ENCODE measurements at regions not wholly inside any gene's neighbourhood (a gene's known extent, or its start where the extent isn't known, plus 50 kb on each side); places are given as distances from the start of the nearest gene placed in this dataset.

- no peaks in the 10 kb centered on the region for H3K36me3 ChIP-seq (ENCODE audit: control insufficient read depth in 2 of 3, insufficient read depth in 3 of 3, low read length in 3 of 3)
- H3K4me1 ChIP-seq (ENCODE audit: control insufficient read depth in 2 of 3, insufficient read depth in 2 of 3, low read depth in 1 of 3, low read length in 3 of 3): peaks cover 0 to 2% (median 0%) of the 10 kb centered on the region in 3 donors
- no peaks in the 10 kb centered on the region for H3K9me3 ChIP-seq (ENCODE audit: control insufficient read depth in 2 of 3, insufficient read depth in 1 of 3, low read length in 3 of 3)
- no peak overlapping the region for H3K9ac ChIP-seq (ENCODE audit: low read length in 3 of 3)
- no peak overlapping the region for H3K27ac ChIP-seq (ENCODE audit: low read depth in 2 of 2, low read length in 2 of 2)
- intact Hi-C loops (cut with DNase I): no loop called here
- FAIRE-seq (no peak), DNase-seq (no peak)
- H3K4me3 ChIP-seq (ENCODE audit: low read length in 3 of 3): no peak overlapping the region
- no peaks in the 10 kb centered on the region for H3K27me3 ChIP-seq (ENCODE audit: control insufficient read depth, insufficient read depth, low read length)
- no peak for TF ChIP-seq CTCF (IDR thresholded peaks at IDR 0.05; ENCODE audit: borderline replicate concordance, extremely low read depth, insufficient read depth)
These were observed 70.6 kb upstream of the AK4 start for GRCh38 chr1:65077369-65077768.

- no peak for TF ChIP-seq CTCF (IDR thresholded peaks at IDR 0.05; ENCODE audit: borderline replicate concordance, extremely low read depth, insufficient read depth)
- DNase-seq: no peak
- no peaks in the 10 kb centered on the region for H3K36me3 ChIP-seq (ENCODE audit: control insufficient read depth in 2 of 3, insufficient read depth in 3 of 3, low read length in 3 of 3)
- no peak overlapping the region for H3K4me3 ChIP-seq (ENCODE audit: low read length in 3 of 3)
- H3K4me1 ChIP-seq (ENCODE audit: control insufficient read depth in 2 of 3, insufficient read depth in 2 of 3, low read depth in 1 of 3, low read length in 3 of 3): peaks cover 0 to 2% (median 0%) of the 10 kb centered on the region in 3 donors
- FAIRE-seq: no peak
- H3K27ac ChIP-seq (ENCODE audit: low read depth in 2 of 2, low read length in 2 of 2): no peak overlapping the region
- no peaks in the 10 kb centered on the region for H3K9me3 ChIP-seq (ENCODE audit: control insufficient read depth in 2 of 3, insufficient read depth in 1 of 3, low read length in 3 of 3)
- intact Hi-C loops (cut with DNase I): no loop called here
- no peak overlapping the region for H3K9ac ChIP-seq (ENCODE audit: low read length in 3 of 3)
- H3K27me3 ChIP-seq (ENCODE audit: control insufficient read depth, insufficient read depth, low read length): no peaks in the 10 kb centered on the region
These were observed 68.1 kb upstream of the AK4 start for GRCh38 chr1:65079941-65080340.

GRCh38 chr1:65082346-65083040, 65.5 kb upstream of the AK4 start:
- FAIRE-seq: no peak
- intact Hi-C loops (cut with DNase I): no loop called here

More at GRCh38 chr1:65082346-65083040, 65.5 kb upstream of the AK4 start:
- no peak overlapping the region for H3K4me3 ChIP-seq (ENCODE audit: low read length in 3 of 3)
- no peak for DNase-seq
- no peaks in the 10 kb centered on the region for H3K36me3 ChIP-seq (ENCODE audit: control insufficient read depth in 2 of 3, insufficient read depth in 3 of 3, low read length in 3 of 3)
- no peaks in the 10 kb centered on the region for H3K9me3 ChIP-seq (ENCODE audit: control insufficient read depth in 2 of 3, insufficient read depth in 1 of 3, low read length in 3 of 3)
- H3K4me1 ChIP-seq (ENCODE audit: control insufficient read depth in 2 of 3, insufficient read depth in 2 of 3, low read depth in 1 of 3, low read length in 3 of 3): no peaks in the 10 kb centered on the region
- no peak for TF ChIP-seq CTCF (IDR thresholded peaks at IDR 0.05; ENCODE audit: borderline replicate concordance, extremely low read depth, insufficient read depth)
- H3K27ac ChIP-seq (ENCODE audit: low read depth in 2 of 2, low read length in 2 of 2): no peak overlapping the region
- no peaks in the 10 kb centered on the region for H3K27me3 ChIP-seq (ENCODE audit: control insufficient read depth, insufficient read depth, low read length)
- H3K9ac ChIP-seq (ENCODE audit: low read length in 3 of 3): no peak overlapping the region
